WTC11 (cell line): ENCODE measurements at regions not wholly inside any gene's neighbourhood (a gene's known extent, or its start where the extent isn't known, plus 50 kb on each side); places are given as distances from the start of the nearest gene placed in this dataset.

Source experiments
- ATAC-seq: fragments of 200-7000 bp; cut with Tn5 transposase; 2 replicates; pipeline ENCODE4 v1.10.0; 2021; ENCODE audit warnings: mild to moderate bottlenecking, moderate library complexity
- CTCF ChIA-PET: fragments of 300-600 bp; sonication (Branson Sonifier 250); formaldehyde crosslinking; loops from one replicate; lab custom pipeline; 2021; ENCODE audit warnings: antibody characterized with exemption; lab: Charles Lee
- POLR2A ChIA-PET: fragments of 350-600 bp; sonication (Branson Sonifier 250); formaldehyde crosslinking; loops from one replicate; lab custom pipeline; 2021; ENCODE audit warnings: antibody characterized with exemption; lab: Charles Lee
- DNase-seq: peaks from one replicate; pipeline ENCODE4 v3.0.0; 2021; ENCODE audit warnings: low spot score
- H3K27ac Mint-ChIP-seq: 2 replicates; pipeline ENCODE4 v1.8.0; 2021; ENCODE audit warnings: mixed read lengths
- H3K27me3 Mint-ChIP-seq: 2 replicates; pipeline ENCODE4 v1.8.0; 2021; ENCODE audit warnings: low read depth, mild to moderate bottlenecking, moderate library complexity, mixed read lengths
- H3K36me3 Mint-ChIP-seq: 2 replicates; pipeline ENCODE4 v1.8.0; 2021; ENCODE audit warnings: mixed read lengths
- H3K4me1 Mint-ChIP-seq: 2 replicates; pipeline ENCODE4 v1.8.0; 2022; ENCODE audit warnings: mixed read lengths
- H3K4me3 Mint-ChIP-seq: 2 replicates; pipeline ENCODE4 v1.8.0; 2021; ENCODE audit warnings: mild to moderate bottlenecking, moderate library complexity, mixed read lengths
- H3K9me3 Mint-ChIP-seq: 2 replicates; pipeline ENCODE4 v1.8.0; 2021; ENCODE audit warnings: mixed read lengths
- ATF2 ChIP-seq: sonication (generic); formaldehyde crosslinking; IDR thresholded peaks from 2 replicates; pipeline ENCODE4 v1.8.1; 2022; ENCODE audit warnings: low read depth, missing genetic modification reagents, borderline replicate concordance
- ATF3 ChIP-seq: sonication (generic); formaldehyde crosslinking; conservative IDR thresholded peaks from 2 replicates; pipeline ENCODE4 v1.8.1; 2022; ENCODE audit warnings: mild to moderate bottlenecking, missing genetic modification reagents
- CBFB ChIP-seq: sonication (generic); formaldehyde crosslinking; IDR thresholded peaks from 2 replicates; pipeline ENCODE4 v1.8.1; 2022; ENCODE audit warnings: mild to moderate bottlenecking, low read depth, missing genetic modification reagents
- ELF4 ChIP-seq: sonication (generic); formaldehyde crosslinking; IDR thresholded peaks from 2 replicates; pipeline ENCODE4 v1.8.1; 2022; ENCODE audit warnings: low read depth, mild to moderate bottlenecking, moderate library complexity, missing genetic modification reagents
- HMGXB4 ChIP-seq: sonication (generic); formaldehyde crosslinking; IDR thresholded peaks from 2 replicates; pipeline ENCODE4 v1.8.1; 2023; ENCODE audit warnings: mild to moderate bottlenecking, moderate library complexity, missing genetic modification reagents
- JUN ChIP-seq: sonication (generic); formaldehyde crosslinking; IDR thresholded peaks from 2 replicates; pipeline ENCODE4 v1.8.0; 2023; ENCODE audit warnings: mild to moderate bottlenecking, missing genetic modification reagents
- MAX ChIP-seq: sonication (generic); formaldehyde crosslinking; IDR thresholded peaks from 2 replicates; pipeline ENCODE4 v1.8.0; 2022; ENCODE audit warnings: mild to moderate bottlenecking, missing genetic modification reagents
- MXD4 ChIP-seq: fragments of 250-450 bp; sonication (Bioruptor Pico); IDR thresholded peaks from 2 replicates; pipeline ENCODE4 v1.8.0; 2021; ENCODE audit warnings: mild to moderate bottlenecking, moderate library complexity, borderline replicate concordance
- OVOL2 ChIP-seq: fragments of 250-450 bp; sonication (Bioruptor Pico); IDR thresholded peaks from 2 replicates; pipeline ENCODE4 v1.9.0; 2021; ENCODE audit warnings: mild to moderate bottlenecking, borderline replicate concordance
- PRDM15 ChIP-seq: sonication (generic); formaldehyde crosslinking; IDR thresholded peaks from 2 replicates; pipeline ENCODE4 v1.8.0; 2022; ENCODE audit warnings: missing genetic modification reagents
- RORB ChIP-seq: fragments of 250-450 bp; sonication (Bioruptor Pico); IDR thresholded peaks from 2 replicates; pipeline ENCODE4 v1.9.0; 2021; ENCODE audit warnings: mild to moderate bottlenecking
- ZNF138 ChIP-seq: sonication (generic); formaldehyde crosslinking; conservative IDR thresholded peaks from 2 replicates; pipeline ENCODE4 v1.8.1; 2022; ENCODE audit warnings: mild to moderate bottlenecking, moderate library complexity, missing genetic modification reagents
- ZNF281 ChIP-seq: sonication (generic); formaldehyde crosslinking; IDR thresholded peaks from 2 replicates; pipeline ENCODE4 v1.8.0; 2023; ENCODE audit warnings: mild to moderate bottlenecking, missing genetic modification reagents
- ZNF416 ChIP-seq: fragments of 250-450 bp; sonication (Bioruptor Pico); IDR thresholded peaks from 2 replicates; pipeline ENCODE4 v1.9.0; 2021; ENCODE audit warnings: mild to moderate bottlenecking, inconsistent platforms
- ZNF671 ChIP-seq: fragments of 250-450 bp; sonication (Bioruptor Pico); IDR thresholded peaks from 2 replicates; pipeline ENCODE4 v1.8.0; 2021; ENCODE audit warnings: mild to moderate bottlenecking
- TF ChIP-seq, protein P1 (sequence below): fragments of 250-450 bp; sonication (Bioruptor Pico); IDR thresholded peaks from 2 replicates; pipeline ENCODE4 v1.8.0; 2021; ENCODE audit warnings: mild to moderate bottlenecking
- TF ChIP-seq, protein P2 (sequence below): sonication (generic); formaldehyde crosslinking; IDR thresholded peaks from 2 replicates; pipeline ENCODE4 v1.8.1; 2023; ENCODE audit warnings: mild to moderate bottlenecking, missing genetic modification reagents, borderline replicate concordance

- H3K4me3 Mint-ChIP-seq: no peak overlapping the region
- H3K27ac Mint-ChIP-seq: no peak overlapping the region
- DNase-seq (no peak), ATAC-seq (peak; percentile 36)
- ChIA-PET CTCF (no interaction called here), POLR2A (no interaction called here)
- peaks cover 10% of the 10 kb centered on the region for H3K4me1 Mint-ChIP-seq
- no peaks in the 10 kb centered on the region for H3K27me3 Mint-ChIP-seq
- no peaks in the 10 kb centered on the region for H3K36me3 Mint-ChIP-seq
- TF ChIP-seq HMGXB4 (CRISPR knock-in tag) (no peak), ELF4 (CRISPR knock-in tag) (no peak), ZNF671 (CRISPR knock-in tag) (no peak), JUN (CRISPR knock-in tag) (no peak), ATF2 (CRISPR knock-in tag) (no peak), ZNF281 (no peak), ZNF416 (CRISPR knock-in tag) (no peak), OVOL2 (no peak), ZNF138 (CRISPR knock-in tag) (no peak), PRDM15 (no peak)
- TF ChIP-seq, protein P1, sequence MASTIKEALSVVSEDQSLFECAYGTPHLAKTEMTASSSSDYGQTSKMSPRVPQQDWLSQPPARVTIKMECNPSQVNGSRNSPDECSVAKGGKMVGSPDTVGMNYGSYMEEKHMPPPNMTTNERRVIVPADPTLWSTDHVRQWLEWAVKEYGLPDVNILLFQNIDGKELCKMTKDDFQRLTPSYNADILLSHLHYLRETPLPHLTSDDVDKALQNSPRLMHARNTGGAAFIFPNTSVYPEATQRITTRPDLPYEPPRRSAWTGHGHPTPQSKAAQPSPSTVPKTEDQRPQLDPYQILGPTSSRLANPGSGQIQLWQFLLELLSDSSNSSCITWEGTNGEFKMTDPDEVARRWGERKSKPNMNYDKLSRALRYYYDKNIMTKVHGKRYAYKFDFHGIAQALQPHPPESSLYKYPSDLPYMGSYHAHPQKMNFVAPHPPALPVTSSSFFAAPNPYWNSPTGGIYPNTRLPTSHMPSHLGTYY (CRISPR knock-in tag): no peak
- H3K9me3 Mint-ChIP-seq: peaks cover 4% of the 10 kb centered on the region
These were observed 404.6 kb upstream of the PITX2 start for GRCh38 chr4:111027526-111027925.

- DNase-seq: no peak
These were observed 405.9 kb upstream of the PITX2 start for GRCh38 chr4:111028795-111029194.

More at GRCh38 chr4:111028795-111029194, 405.9 kb upstream of the PITX2 start:
- POLR2A ChIA-PET: no interaction called here
- Mint-ChIP-seq H3K36me3 (no peaks in the 10 kb centered on the region), H3K9me3 (peaks cover 4% of the 10 kb centered on the region), H3K4me1 (peaks cover 10% of the 10 kb centered on the region), H3K27me3 (no peaks in the 10 kb centered on the region), H3K27ac (no peak overlapping the region)
- TF ChIP-seq, protein P2, sequence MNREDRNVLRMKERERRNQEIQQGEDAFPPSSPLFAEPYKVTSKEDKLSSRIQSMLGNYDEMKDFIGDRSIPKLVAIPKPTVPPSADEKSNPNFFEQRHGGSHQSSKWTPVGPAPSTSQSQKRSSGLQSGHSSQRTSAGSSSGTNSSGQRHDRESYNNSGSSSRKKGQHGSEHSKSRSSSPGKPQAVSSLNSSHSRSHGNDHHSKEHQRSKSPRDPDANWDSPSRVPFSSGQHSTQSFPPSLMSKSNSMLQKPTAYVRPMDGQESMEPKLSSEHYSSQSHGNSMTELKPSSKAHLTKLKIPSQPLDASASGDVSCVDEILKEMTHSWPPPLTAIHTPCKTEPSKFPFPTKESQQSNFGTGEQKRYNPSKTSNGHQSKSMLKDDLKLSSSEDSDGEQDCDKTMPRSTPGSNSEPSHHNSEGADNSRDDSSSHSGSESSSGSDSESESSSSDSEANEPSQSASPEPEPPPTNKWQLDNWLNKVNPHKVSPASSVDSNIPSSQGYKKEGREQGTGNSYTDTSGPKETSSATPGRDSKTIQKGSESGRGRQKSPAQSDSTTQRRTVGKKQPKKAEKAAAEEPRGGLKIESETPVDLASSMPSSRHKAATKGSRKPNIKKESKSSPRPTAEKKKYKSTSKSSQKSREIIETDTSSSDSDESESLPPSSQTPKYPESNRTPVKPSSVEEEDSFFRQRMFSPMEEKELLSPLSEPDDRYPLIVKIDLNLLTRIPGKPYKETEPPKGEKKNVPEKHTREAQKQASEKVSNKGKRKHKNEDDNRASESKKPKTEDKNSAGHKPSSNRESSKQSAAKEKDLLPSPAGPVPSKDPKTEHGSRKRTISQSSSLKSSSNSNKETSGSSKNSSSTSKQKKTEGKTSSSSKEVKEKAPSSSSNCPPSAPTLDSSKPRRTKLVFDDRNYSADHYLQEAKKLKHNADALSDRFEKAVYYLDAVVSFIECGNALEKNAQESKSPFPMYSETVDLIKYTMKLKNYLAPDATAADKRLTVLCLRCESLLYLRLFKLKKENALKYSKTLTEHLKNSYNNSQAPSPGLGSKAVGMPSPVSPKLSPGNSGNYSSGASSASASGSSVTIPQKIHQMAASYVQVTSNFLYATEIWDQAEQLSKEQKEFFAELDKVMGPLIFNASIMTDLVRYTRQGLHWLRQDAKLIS (CRISPR knock-in tag): no peak
- TF ChIP-seq MAX (CRISPR knock-in tag): no peak
- no peak for TF ChIP-seq MXD4
- no peak for TF ChIP-seq RORB (CRISPR knock-in tag)
- TF ChIP-seq CBFB (CRISPR knock-in tag): no peak
- no peak for TF ChIP-seq ATF3 (CRISPR knock-in tag)
- TF ChIP-seq, all 79 proteins: peak for 0
- CTCF ChIA-PET: no interaction called here
- no peak for ATAC-seq
- H3K4me3 Mint-ChIP-seq: no peak overlapping the region
